Activated naive CD8-positive, alpha-beta T cell treated with anti-CD3 and anti-CD28 coated beads for 36 hours (primary cell): ENCODE measurements at regions not wholly inside any gene's neighbourhood (a gene's known extent, or its start where the extent isn't known, plus 50 kb on each side); places are given as distances from the start of the nearest gene placed in this dataset.

ENCODE experiments used
- DNase-seq: peaks from one replicate; pipeline ENCODE4 v3.0.0; 2021
- H3K27ac Mint-ChIP-seq: one replicate; pipeline ENCODE4 v1.8.0; 2022; ENCODE audit warnings: mild to moderate bottlenecking, moderate library complexity, mixed read lengths
- H3K27me3 Mint-ChIP-seq: one replicate; pipeline ENCODE4 v1.8.0; 2022; ENCODE audit warnings: mild to moderate bottlenecking, mixed read lengths
- H3K36me3 Mint-ChIP-seq: one replicate; pipeline ENCODE4 v1.8.0; 2021; ENCODE audit warnings: mild to moderate bottlenecking, mixed read lengths
- H3K4me1 Mint-ChIP-seq: one replicate; pipeline ENCODE4 v1.8.0; 2021; ENCODE audit warnings: mixed read lengths
- H3K4me3 Mint-ChIP-seq: one replicate; pipeline ENCODE4 v1.8.0; 2022; ENCODE audit warnings: mild to moderate bottlenecking, moderate library complexity, mixed read lengths
- H3K9me3 Mint-ChIP-seq: one replicate; pipeline ENCODE4 v1.8.0; 2022; ENCODE audit warnings: mixed read lengths

- Mint-ChIP-seq H3K36me3 (no peaks in the 10 kb centered on the region), H3K27me3 (peaks cover 31% of the 10 kb centered on the region), H3K4me1 (no peaks in the 10 kb centered on the region), H3K27ac (no peak overlapping the region), H3K9me3 (peaks cover 27% of the 10 kb centered on the region), H3K4me3 (no peak overlapping the region)
- no peak for DNase-seq
Measured at GRCh38 chr4:55237839-55238238, 108.2 kb upstream of the SRD5A3 start.

- H3K4me3 Mint-ChIP-seq: no peak overlapping the region
Measured at GRCh38 chr4:55238407-55238806, 107.6 kb upstream of the SRD5A3 start.

GRCh38 chr4:55241461-55241860 is 104.6 kb upstream of the SRD5A3 start:
- Mint-ChIP-seq H3K9me3 (peaks cover 20% of the 10 kb centered on the region), H3K4me1 (no peaks in the 10 kb centered on the region), H3K4me3 (no peak overlapping the region), H3K36me3 (no peaks in the 10 kb centered on the region), H3K27ac (no peak overlapping the region), H3K27me3 (peaks cover 31% of the 10 kb centered on the region)
- no peak for DNase-seq

More at GRCh38 chr4:55238407-55238806, 107.6 kb upstream of the SRD5A3 start:
- Mint-ChIP-seq H3K36me3 (no peaks in the 10 kb centered on the region), H3K4me1 (no peaks in the 10 kb centered on the region), H3K27me3 (peaks cover 32% of the 10 kb centered on the region), H3K9me3 (peaks cover 26% of the 10 kb centered on the region), H3K27ac (no peak overlapping the region)
- DNase-seq: no peak

- Mint-ChIP-seq H3K4me3 (no peak overlapping the region), H3K4me1 (no peaks in the 10 kb centered on the region), H3K36me3 (no peaks in the 10 kb centered on the region), H3K9me3 (peaks cover 19% of the 10 kb centered on the region), H3K27ac (no peak overlapping the region), H3K27me3 (peaks cover 29% of the 10 kb centered on the region)
- no peak for DNase-seq
Measured at GRCh38 chr4:55242506-55242905, 103.5 kb upstream of the SRD5A3 start.

GRCh38 chr4:55247521-55247920 is 98.5 kb upstream of the SRD5A3 start:
- peaks cover 10% of the 10 kb centered on the region for H3K27me3 Mint-ChIP-seq
- H3K4me3 Mint-ChIP-seq: no peak overlapping the region
- DNase-seq: no peak
- H3K27ac Mint-ChIP-seq: no peak overlapping the region
- no peaks in the 10 kb centered on the region for H3K36me3 Mint-ChIP-seq
- H3K4me1 Mint-ChIP-seq: no peaks in the 10 kb centered on the region
- no peaks in the 10 kb centered on the region for H3K9me3 Mint-ChIP-seq

- Mint-ChIP-seq H3K27me3 (peaks cover 7% of the 10 kb centered on the region), H3K4me3 (no peak overlapping the region), H3K27ac (no peak overlapping the region), H3K36me3 (no peaks in the 10 kb centered on the region), H3K9me3 (no peaks in the 10 kb centered on the region), H3K4me1 (no peaks in the 10 kb centered on the region)
- no peak for DNase-seq
Measured at GRCh38 chr4:55248756-55249155, 97.3 kb upstream of the SRD5A3 start.

- Mint-ChIP-seq H3K4me1 (no peaks in the 10 kb centered on the region), H3K27me3 (peaks cover 8% of the 10 kb centered on the region), H3K9me3 (no peaks in the 10 kb centered on the region), H3K36me3 (no peaks in the 10 kb centered on the region), H3K4me3 (no peak overlapping the region), H3K27ac (no peak overlapping the region)
- DNase-seq: no peak
Measured at GRCh38 chr4:55249476-55249875, 96.6 kb upstream of the SRD5A3 start.

- H3K36me3 Mint-ChIP-seq: no peaks in the 10 kb centered on the region
- H3K4me3 Mint-ChIP-seq: no peak overlapping the region
- no peak for DNase-seq
- no peak overlapping the region for H3K27ac Mint-ChIP-seq
- H3K27me3 Mint-ChIP-seq: peaks cover 16% of the 10 kb centered on the region
- H3K9me3 Mint-ChIP-seq: no peaks in the 10 kb centered on the region
- no peaks in the 10 kb centered on the region for H3K4me1 Mint-ChIP-seq
Measured at GRCh38 chr4:55251342-55251741, 94.7 kb upstream of the SRD5A3 start.

- Mint-ChIP-seq H3K27ac (no peak overlapping the region), H3K4me3 (no peak overlapping the region), H3K27me3 (peaks cover 20% of the 10 kb centered on the region), H3K4me1 (no peaks in the 10 kb centered on the region), H3K36me3 (no peaks in the 10 kb centered on the region), H3K9me3 (no peaks in the 10 kb centered on the region)
- DNase-seq: no peak
Measured at GRCh38 chr4:55251896-55252295, 94.1 kb upstream of the SRD5A3 start.

- Mint-ChIP-seq H3K27ac (no peak overlapping the region), H3K36me3 (no peaks in the 10 kb centered on the region), H3K9me3 (no peaks in the 10 kb centered on the region), H3K4me3 (no peak overlapping the region), H3K27me3 (peaks cover 24% of the 10 kb centered on the region), H3K4me1 (no peaks in the 10 kb centered on the region)
- DNase-seq: no peak
Measured at GRCh38 chr4:55253948-55254593, 92.0 kb upstream of the SRD5A3 start.

GRCh38 chr4:55255179-55255578 is 90.9 kb upstream of the SRD5A3 start:
- Mint-ChIP-seq H3K27me3 (peaks cover 24% of the 10 kb centered on the region), H3K9me3 (no peaks in the 10 kb centered on the region), H3K4me1 (no peaks in the 10 kb centered on the region), H3K36me3 (no peaks in the 10 kb centered on the region), H3K4me3 (no peak overlapping the region), H3K27ac (no peak overlapping the region)
- DNase-seq: no peak

GRCh38 chr4:55256787-55257186 is 89.3 kb upstream of the SRD5A3 start:
- peaks cover 27% of the 10 kb centered on the region for H3K27me3 Mint-ChIP-seq
- no peak overlapping the region for H3K4me3 Mint-ChIP-seq
- no peaks in the 10 kb centered on the region for H3K36me3 Mint-ChIP-seq
- no peaks in the 10 kb centered on the region for H3K9me3 Mint-ChIP-seq
- H3K4me1 Mint-ChIP-seq: no peaks in the 10 kb centered on the region
- no peak for DNase-seq
- no peak overlapping the region for H3K27ac Mint-ChIP-seq

- Mint-ChIP-seq H3K27me3 (peaks cover 28% of the 10 kb centered on the region), H3K36me3 (no peaks in the 10 kb centered on the region), H3K27ac (no peak overlapping the region), H3K4me1 (no peaks in the 10 kb centered on the region), H3K9me3 (no peaks in the 10 kb centered on the region), H3K4me3 (no peak overlapping the region)
- no peak for DNase-seq
Measured at GRCh38 chr4:55258152-55258865, 87.7 kb upstream of the SRD5A3 start.

- Mint-ChIP-seq H3K4me1 (no peaks in the 10 kb centered on the region), H3K36me3 (no peaks in the 10 kb centered on the region), H3K27ac (no peak overlapping the region), H3K9me3 (no peaks in the 10 kb centered on the region), H3K4me3 (no peak overlapping the region), H3K27me3 (peaks cover 20% of the 10 kb centered on the region)
- DNase-seq: no peak
Measured at GRCh38 chr4:55259294-55259693, 86.7 kb upstream of the SRD5A3 start.

- Mint-ChIP-seq H3K4me1 (no peaks in the 10 kb centered on the region), H3K27ac (no peak overlapping the region)
Measured at GRCh38 chr4:55269470-55269869, 76.6 kb upstream of the SRD5A3 start.

GRCh38 chr4:55269995-55270394 is 76.0 kb upstream of the SRD5A3 start:
- no peaks in the 10 kb centered on the region for H3K9me3 Mint-ChIP-seq
- peaks cover 27% of the 10 kb centered on the region for H3K27me3 Mint-ChIP-seq
- DNase-seq: no peak
- no peak overlapping the region for H3K4me3 Mint-ChIP-seq
- no peaks in the 10 kb centered on the region for H3K4me1 Mint-ChIP-seq
- no peaks in the 10 kb centered on the region for H3K36me3 Mint-ChIP-seq
- H3K27ac Mint-ChIP-seq: no peak overlapping the region

More at GRCh38 chr4:55269470-55269869, 76.6 kb upstream of the SRD5A3 start:
- Mint-ChIP-seq H3K9me3 (no peaks in the 10 kb centered on the region), H3K4me3 (no peak overlapping the region), H3K27me3 (peaks cover 31% of the 10 kb centered on the region), H3K36me3 (no peaks in the 10 kb centered on the region)
- DNase-seq: no peak
